ENCODE measurements at regions not wholly inside any gene's neighbourhood (a gene's known extent, or its start where the extent isn't known, plus 50 kb on each side); places are given as distances from the start of the nearest gene placed in this dataset.

GRCh38 chr1:14529475-14529874, 69.0 kb upstream of the KAZN start:
- Histone ChIP-seq H3K9me3 (replicated peaks; ENCODE audit: control insufficient read depth, insufficient read depth, low read length) (peaks cover 3% of the 10 kb centered on the region), H3K4me1 (ENCODE audit: control insufficient read depth, extremely low read depth, insufficient read depth, low read length) (no peaks in the 10 kb centered on the region), H3K9ac (replicated peaks; ENCODE audit: extremely low read depth, insufficient read depth, low read length) (no peak overlapping the region), H3K4me3 (replicated peaks in 1 of 3; ENCODE audit: insufficient read depth in 1 of 3, low read depth in 1 of 3, low read length in 3 of 3) (no peak overlapping the region), H3K9me1 (replicated peaks; ENCODE audit: control insufficient read depth, extremely low read depth, insufficient read depth, low read length) (no peaks in the 10 kb centered on the region), H3K79me2 (ENCODE audit: control insufficient read depth, insufficient read depth, low read length) (no peaks in the 10 kb centered on the region), H2AFZ (ENCODE audit: low read depth, low read length) (no peak overlapping the region), H3K27me3 (ENCODE audit: control insufficient read depth in 2 of 2, insufficient read depth in 2 of 2, low read length in 2 of 2) (no peaks in the 10 kb centered on the region), H4K20me1 (replicated peaks; ENCODE audit: control insufficient read depth, extremely low read depth, insufficient read depth, low read length) (no peaks in the 10 kb centered on the region), H3K36me3 (ENCODE audit: control insufficient read depth in 2 of 2, extremely low read depth in 1 of 2, insufficient read depth in 2 of 2, low read length in 2 of 2) (no peaks in the 10 kb centered on the region), H3K27ac (ENCODE audit: insufficient read depth, low read depth, low read length) (no peak overlapping the region), H3K4me2 (ENCODE audit: insufficient read depth, low read length) (no peak overlapping the region)
- BruUV-seq (replicated peaks), result no TSS peak
- ChIA-PET POLR2A (no interaction called here), CTCF (no interaction called here)
- TF ChIP-seq MYC (IDR thresholded peaks at IDR 0.05; ENCODE audit: low read depth, low read length), result no peak
- TF ChIP-seq FOS (IDR thresholded peaks at IDR 0.05; ENCODE audit: borderline replicate concordance, insufficient read depth, low read length), result no peak
- TF ChIP-seq POLR2AphosphoS5 (IDR thresholded peaks at IDR 0.05; ENCODE audit: insufficient read depth, low read depth, low read length), result no peak
- TF ChIP-seq, protein P1, sequence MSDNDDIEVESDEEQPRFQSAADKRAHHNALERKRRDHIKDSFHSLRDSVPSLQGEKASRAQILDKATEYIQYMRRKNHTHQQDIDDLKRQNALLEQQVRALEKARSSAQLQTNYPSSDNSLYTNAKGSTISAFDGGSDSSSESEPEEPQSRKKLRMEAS (IDR thresholded peaks at IDR 0.05; ENCODE audit: insufficient read depth, insufficient read length), result no peak
- no peak for TF ChIP-seq GATA2 (IDR thresholded peaks at IDR 0.05; ENCODE audit: insufficient read depth, insufficient read length, low read depth, low read length)
- TF ChIP-seq EZH2 (IDR thresholded peaks at IDR 0.05; ENCODE audit: borderline replicate concordance, low read depth, low read length, severe bottlenecking), result no peak
- no peak for TF ChIP-seq JUN (IDR thresholded peaks at IDR 0.05; ENCODE audit: borderline replicate concordance, insufficient read depth, insufficient read length, low read depth)
- no peak for TF ChIP-seq POLR2A (IDR thresholded peaks at IDR 0.05; ENCODE audit: low read depth, low read length)
- no peak for TF ChIP-seq CTCF (IDR thresholded peaks at IDR 0.05; ENCODE audit: extremely low read depth in 1 of 2, insufficient read depth in 1 of 2, low read depth in 1 of 2, low read length in 2 of 2)
- dilution Hi-C loops (cut with MboI; ENCODE audit: extremely low pct_ligation_motif_present, low sequenced_read_pairs) (no loop called here), intact Hi-C loops (cut with micrococcal nuclease) (no loop called here)
- FAIRE-seq (no peak), DNase-seq (ENCODE audit: low read depth, low spot score) (no peak)
